Peyer's patch (tissue), 4 donors: ENCODE measurements at regions not wholly inside any gene's neighbourhood (a gene's known extent, or its start where the extent isn't known, plus 50 kb on each side); places are given as distances from the start of the nearest gene placed in this dataset.

Experiments
- CTCF ChIP-seq, 6 experiments: fragments of 450-650 bp in 4 of 6; fragments of 200-600 bp in 2 of 6; sonication (generic) in 1 of 6; IDR thresholded peaks; one replicate each; pipeline ENCODE4 v1.5.1; 2017 to 2019; ENCODE audit warnings: antibody characterized with exemption in 6 of 6, mild to moderate bottlenecking in 3 of 6, moderate library complexity in 1 of 6
- POLR2A ChIP-seq, 2 donors: fragments of 450-650 bp; IDR thresholded peaks; one replicate each; pipeline ENCODE4 v1.5.1; 2017; ENCODE audit warnings: antibody characterized with exemption in 2 of 2, mild to moderate bottlenecking in 2 of 2, moderate library complexity in 2 of 2

GRCh38 chr2:41958251-41958650 is 89.6 kb upstream of the PKDCC start:
- TF ChIP-seq CTCF (IDR thresholded peaks at IDR 0.05) (no peak), POLR2A (IDR thresholded peaks at IDR 0.05) (no peak)
